Suprapubic skin (tissue), 4 donors: ENCODE measurements at regions not wholly inside any gene's neighbourhood (a gene's known extent, or its start where the extent isn't known, plus 50 kb on each side); places are given as distances from the start of the nearest gene placed in this dataset.

Source experiments
- DNase-seq, 2 donors: peaks; one replicate each; pipeline ENCODE4 v3.0.0-alpha.2; 2019; ENCODE audit warnings: low spot score in 2 of 2
- H3K27ac ChIP-seq: fragments of 200-600 bp; sonication (generic); one replicate; pipeline ENCODE4 v1.5.1; 2019
- H3K27me3 ChIP-seq: fragments of 200-600 bp; sonication (generic); one replicate; pipeline ENCODE4 v1.5.1; 2019
- H3K36me3 ChIP-seq: fragments of 200-600 bp; sonication (generic); one replicate; pipeline ENCODE4 v1.5.1; 2019
- H3K4me1 ChIP-seq: fragments of 200-600 bp; sonication (generic); one replicate; pipeline ENCODE4 v1.5.1; 2019
- H3K4me3 ChIP-seq: fragments of 200-600 bp; sonication (generic); one replicate; pipeline ENCODE4 v1.5.1; 2019; ENCODE audit warnings: mild to moderate bottlenecking
- H3K9me3 ChIP-seq: fragments of 200-600 bp; sonication (generic); one replicate; pipeline ENCODE4 v1.5.1; 2019
- CTCF ChIP-seq, 2 donors: fragments of 200-600 bp in 1 of 2; fragments of 450-650 bp in 1 of 2; sonication (generic) in 1 of 2; IDR thresholded peaks; one replicate each; pipeline ENCODE4 v1.5.1; 2016 to 2019; ENCODE audit warnings: antibody characterized with exemption in 2 of 2, mild to moderate bottlenecking in 1 of 2, moderate library complexity in 1 of 2
- EP300 ChIP-seq: sonication (generic); formaldehyde crosslinking; IDR thresholded peaks from one replicate; pipeline ENCODE4 v1.6.1; 2017; ENCODE audit warnings: antibody characterized with exemption
- POLR2A ChIP-seq, 2 donors: fragments of 450-650 bp; IDR thresholded peaks; one replicate each; pipeline ENCODE4 v1.6.1; 2017; ENCODE audit warnings: antibody characterized with exemption in 2 of 2, mild to moderate bottlenecking in 2 of 2, moderate library complexity in 2 of 2
- POLR2AphosphoS5 ChIP-seq, 3 donors: sonication (generic); formaldehyde crosslinking; IDR thresholded peaks; one replicate each; pipeline ENCODE4 v1.6.1; 2017; ENCODE audit warnings: antibody characterized with exemption in 3 of 3
- WGBS: methylation state at CpG from one replicate; pipeline ENCODE4 v1.1.5; 2018; 5-methylcytosine and 5-hydroxymethylcytosine counted together

GRCh38 chr22:34430386-34430785 lies 510.1 kb upstream of the LARGE1 start:
- 61% methylated on average over 2 of the region's 2 CpGs for WGBS
- Histone ChIP-seq H3K27me3 (no peaks in the 10 kb centered on the region), H3K36me3 (no peaks in the 10 kb centered on the region), H3K27ac (no peak overlapping the region), H3K4me3 (no peak overlapping the region), H3K4me1 (peaks cover 3% of the 10 kb centered on the region), H3K9me3 (no peaks in the 10 kb centered on the region)
- TF ChIP-seq POLR2AphosphoS5 (IDR thresholded peaks at IDR 0.05) (no peak), EP300 (no peak), CTCF (IDR thresholded peaks at IDR 0.05) (no peak), POLR2A (IDR thresholded peaks at IDR 0.05) (no peak)
- no peak for DNase-seq

DNA sequence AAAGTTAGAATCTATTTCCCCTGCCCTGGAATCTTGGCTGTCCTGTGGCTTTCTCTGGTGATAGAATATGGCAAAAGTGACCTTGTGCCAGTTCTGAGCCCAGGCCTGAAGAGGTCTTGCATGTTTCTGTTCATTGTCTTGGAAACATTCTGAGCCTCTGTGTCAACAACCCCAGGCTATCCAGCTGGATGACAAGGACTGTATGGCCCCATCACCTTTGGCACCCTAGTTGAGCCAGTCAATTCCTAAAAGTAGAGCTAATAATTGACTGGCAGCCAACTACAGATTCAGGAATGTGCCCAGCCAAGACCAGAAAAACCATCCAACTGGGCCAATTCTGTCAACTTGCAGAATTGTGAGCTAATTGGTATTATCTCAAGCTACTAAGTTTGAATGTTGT lies 514.1 kb upstream of the LARGE1 start:
- TF ChIP-seq POLR2AphosphoS5 (IDR thresholded peaks at IDR 0.05), result no peak
- no peak for TF ChIP-seq EP300
- TF ChIP-seq POLR2A (IDR thresholded peaks at IDR 0.05), result no peak
- no peak for TF ChIP-seq CTCF (IDR thresholded peaks at IDR 0.05)
- H3K27me3 ChIP-seq, result no peaks in the 10 kb centered on the region
- no peaks in the 10 kb centered on the region for H3K36me3 ChIP-seq
- H3K27ac ChIP-seq, result no peak overlapping the region
- H3K4me1 ChIP-seq, result no peaks in the 10 kb centered on the region
- no peak overlapping the region for H3K4me3 ChIP-seq
- H3K9me3 ChIP-seq, result no peaks in the 10 kb centered on the region
- no peak for DNase-seq

GRCh38 chr22:34437140-34437539 lies 516.9 kb upstream of the LARGE1 start:
- TF ChIP-seq CTCF (IDR thresholded peaks at IDR 0.05), result no peak
- no peak for TF ChIP-seq POLR2AphosphoS5 (IDR thresholded peaks at IDR 0.05)
- no peak for TF ChIP-seq EP300
- TF ChIP-seq POLR2A (IDR thresholded peaks at IDR 0.05), result no peak
- no peak overlapping the region for H3K4me3 ChIP-seq

GRCh38 chr22:34454598-34454997 lies 534.3 kb upstream of the LARGE1 start:
- no peak for TF ChIP-seq CTCF (IDR thresholded peaks at IDR 0.05)
- TF ChIP-seq POLR2A (IDR thresholded peaks at IDR 0.05), result no peak
- TF ChIP-seq POLR2AphosphoS5 (IDR thresholded peaks at IDR 0.05), result no peak
- no peak for TF ChIP-seq EP300
- DNase-seq, result no peak
- no peaks in the 10 kb centered on the region for H3K9me3 ChIP-seq
- no peaks in the 10 kb centered on the region for H3K4me1 ChIP-seq
- no peaks in the 10 kb centered on the region for H3K36me3 ChIP-seq
- no peak overlapping the region for H3K4me3 ChIP-seq
- H3K27ac ChIP-seq, result no peak overlapping the region
- WGBS, result 39% methylated on average over 2 of the region's 2 CpGs
- no peaks in the 10 kb centered on the region for H3K27me3 ChIP-seq

More at GRCh38 chr22:34437140-34437539, 516.9 kb upstream of the LARGE1 start:
- no peak overlapping the region for H3K27ac ChIP-seq
- WGBS, result 54% methylated on average over 1 of the region's 1 CpG
- H3K4me1 ChIP-seq, result no peaks in the 10 kb centered on the region
- no peaks in the 10 kb centered on the region for H3K36me3 ChIP-seq
- H3K9me3 ChIP-seq, result no peaks in the 10 kb centered on the region
- DNase-seq, result no peak
- peaks cover 1% of the 10 kb centered on the region for H3K27me3 ChIP-seq

DNA sequence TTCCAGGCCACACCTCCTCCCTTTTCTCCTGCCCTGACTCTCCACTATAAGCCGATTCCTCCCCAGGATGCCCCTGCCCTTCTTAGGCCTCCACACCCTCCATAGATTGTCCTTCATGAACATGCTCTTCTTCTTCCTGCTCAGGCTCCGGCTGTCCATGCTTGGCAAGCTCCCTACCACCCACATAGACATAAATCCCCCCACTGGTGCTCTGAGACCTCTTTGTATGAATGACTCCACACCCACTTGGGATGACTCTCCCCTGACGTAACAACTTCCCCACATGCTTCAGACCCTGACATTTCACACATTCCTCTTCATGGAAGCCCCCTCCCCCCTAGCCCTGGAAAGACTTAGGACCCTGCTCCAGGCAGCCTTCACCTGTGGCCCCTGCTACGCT lies 542.5 kb upstream of the LARGE1 start:
- DNase-seq, result no peak
- H3K4me1 ChIP-seq, result no peaks in the 10 kb centered on the region
- H3K36me3 ChIP-seq, result no peaks in the 10 kb centered on the region
- 73% methylated on average over 4 of the region's 4 CpGs for WGBS
- H3K27ac ChIP-seq, result no peak overlapping the region
- H3K27me3 ChIP-seq, result no peaks in the 10 kb centered on the region
- H3K4me3 ChIP-seq, result no peak overlapping the region
- H3K9me3 ChIP-seq, result no peaks in the 10 kb centered on the region
- TF ChIP-seq POLR2A (IDR thresholded peaks at IDR 0.05), result no peak
- TF ChIP-seq POLR2AphosphoS5 (IDR thresholded peaks at IDR 0.05), result no peak
- TF ChIP-seq EP300, result no peak
- TF ChIP-seq CTCF (IDR thresholded peaks at IDR 0.05), result no peak
